NCI-H1436 (cell line): ENCODE measurements at regions not wholly inside any gene's neighbourhood (a gene's known extent, or its start where the extent isn't known, plus 50 kb on each side); places are given as distances from the start of the nearest gene placed in this dataset.
A peak's percentile ranks its signal among the peaks of the same experiment; 100 is the strongest.
"Not testable (repeated sequence)": the region's sequence is repeated elsewhere in the genome, so short reads cannot be mapped to it uniquely, and the experiment has no call there.

Source experiments
- DNase-seq: peaks from one replicate; lab custom pipeline; 2025; lab: John Stamatoyannopoulos, UW

DNA sequence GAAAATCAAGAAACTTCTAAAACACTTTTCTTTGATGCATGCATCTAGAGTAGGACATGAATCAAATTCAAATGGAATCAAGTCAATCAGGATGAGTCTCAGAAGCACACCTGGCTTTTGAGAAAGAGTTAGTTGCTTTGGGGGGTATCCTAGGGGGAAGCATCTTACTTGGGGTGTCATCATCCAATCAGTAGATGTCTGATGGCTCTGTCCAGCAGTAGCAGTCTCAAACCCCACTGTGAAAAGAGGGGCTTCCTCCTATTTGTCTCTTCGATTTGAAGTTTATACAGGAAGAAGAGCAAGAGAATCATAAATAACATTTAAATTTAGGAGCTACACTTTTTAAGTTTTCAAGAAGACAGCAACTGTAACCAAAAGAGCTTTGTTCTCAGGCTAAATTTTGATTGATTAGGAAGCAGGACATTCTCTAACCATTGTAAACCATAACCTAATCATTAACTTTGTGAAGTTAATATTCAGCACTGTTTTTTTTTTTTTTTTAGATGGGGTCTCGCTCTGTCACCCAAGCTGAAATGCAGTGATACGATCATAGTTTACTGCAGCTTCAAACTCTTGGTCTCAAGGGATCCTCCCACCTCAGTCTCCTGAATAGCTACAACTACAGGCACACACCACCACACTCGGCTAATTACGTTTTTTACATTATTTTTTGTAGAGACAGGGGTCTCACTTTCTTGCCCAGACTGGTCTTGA, 614.7 kb downstream of the CSNK1G3 start:
- DNase-seq, result no peak

DNA sequence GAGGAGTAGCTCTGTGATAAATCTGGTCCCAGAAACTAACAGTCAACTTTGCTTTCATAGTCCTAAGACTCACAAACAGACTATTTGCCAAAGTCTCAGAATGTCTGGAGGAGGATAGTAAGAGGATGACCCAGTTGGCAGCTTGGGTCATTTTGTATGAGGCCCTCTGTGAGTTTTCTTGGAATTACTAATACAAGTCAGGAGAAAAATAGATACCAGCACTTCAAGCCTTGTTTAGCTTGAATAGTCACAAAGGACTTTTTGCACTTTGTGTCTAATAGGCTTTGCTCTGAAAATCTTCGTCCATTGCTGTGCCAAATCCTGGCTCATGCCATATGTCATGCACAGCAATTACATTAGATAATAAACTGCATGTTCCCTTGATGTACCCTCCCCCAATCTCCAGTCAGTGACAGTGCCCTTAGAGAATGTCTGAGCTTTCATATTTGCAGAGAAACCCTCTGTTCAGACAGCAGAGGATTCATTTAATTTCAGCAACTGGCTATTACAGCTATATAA, 612.8 kb downstream of the CSNK1G3 start:
- DNase-seq, result no peak

DNA sequence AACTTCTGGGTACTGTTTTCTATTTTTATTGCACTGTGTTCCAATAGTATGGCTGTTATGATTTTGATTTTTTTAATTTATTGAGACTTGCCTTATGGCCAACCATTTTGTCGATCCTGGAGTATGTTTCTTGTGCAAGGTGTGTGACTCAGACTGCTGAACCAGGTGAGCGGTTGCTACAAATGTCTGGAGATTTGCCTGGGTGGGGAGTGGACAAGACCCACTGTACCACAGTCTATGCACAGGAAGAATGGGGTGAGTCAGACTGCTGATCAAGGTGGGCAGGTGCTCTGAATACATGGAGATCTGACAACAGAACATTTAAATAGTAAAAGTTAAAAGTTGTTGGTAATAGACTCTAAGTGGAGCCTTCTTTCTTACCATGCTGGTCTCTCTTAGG, 609.2 kb downstream of the CSNK1G3 start:
- DNase-seq, result no peak

DNA sequence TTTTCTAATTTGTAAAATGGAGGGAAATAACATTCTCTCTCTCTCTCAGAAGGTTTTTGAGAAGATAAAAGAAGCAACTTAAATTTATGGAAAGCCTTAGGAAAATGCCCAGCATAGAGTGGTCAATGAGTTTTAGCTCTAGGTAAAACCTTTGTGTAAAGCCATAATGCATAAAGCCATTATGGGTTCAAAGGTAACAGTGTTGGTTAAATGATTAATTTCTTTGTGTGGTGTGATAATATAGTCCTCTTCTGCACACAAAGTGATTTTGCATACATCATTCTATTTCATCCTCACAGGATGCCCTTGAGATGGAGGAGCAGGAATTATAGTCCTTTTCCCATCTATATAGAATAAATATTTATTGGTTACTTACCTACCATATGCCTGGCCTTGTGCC, 602.9 kb downstream of the CSNK1G3 start:
- DNase-seq, result no peak

DNA sequence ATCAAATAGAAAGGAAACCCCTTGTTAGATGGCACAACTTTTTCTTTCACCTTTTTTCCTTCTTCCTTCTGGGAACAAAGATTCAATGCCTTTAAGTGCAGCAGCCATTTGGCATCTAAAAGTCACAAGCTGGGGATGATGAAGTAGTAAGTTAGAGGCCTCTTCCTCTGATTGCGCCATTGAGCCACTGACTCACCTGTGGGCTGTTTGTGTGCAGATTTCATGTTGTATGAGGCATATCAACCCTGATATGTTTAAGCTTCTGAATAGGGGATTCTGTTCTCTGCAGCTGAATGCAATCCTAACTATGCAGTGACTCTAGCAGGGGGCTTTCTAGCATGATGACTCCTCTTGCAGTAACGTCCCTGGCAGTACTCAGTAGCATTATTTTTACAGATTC, 599.9 kb downstream of the CSNK1G3 start:
- no peak for DNase-seq

DNA sequence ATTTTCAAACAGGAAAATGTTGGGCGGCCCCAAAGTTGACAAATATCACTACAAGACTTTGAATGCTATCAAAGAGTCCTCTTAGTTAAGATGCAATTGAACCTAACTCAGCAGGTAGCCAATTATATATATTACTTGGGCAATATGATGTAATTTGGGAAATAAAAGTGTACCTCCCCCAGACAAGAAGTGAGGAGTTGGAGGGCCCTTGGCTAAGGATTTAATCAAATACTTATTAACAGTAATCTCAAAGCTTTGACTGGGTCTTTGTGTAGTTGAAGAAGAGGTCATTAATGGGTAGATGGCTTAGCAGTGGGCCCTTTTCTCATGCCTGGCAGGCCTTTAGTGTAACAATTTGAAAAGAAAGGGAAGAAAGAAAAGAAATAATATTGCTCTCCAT, 599.0 kb downstream of the CSNK1G3 start:
- no peak for DNase-seq

DNA sequence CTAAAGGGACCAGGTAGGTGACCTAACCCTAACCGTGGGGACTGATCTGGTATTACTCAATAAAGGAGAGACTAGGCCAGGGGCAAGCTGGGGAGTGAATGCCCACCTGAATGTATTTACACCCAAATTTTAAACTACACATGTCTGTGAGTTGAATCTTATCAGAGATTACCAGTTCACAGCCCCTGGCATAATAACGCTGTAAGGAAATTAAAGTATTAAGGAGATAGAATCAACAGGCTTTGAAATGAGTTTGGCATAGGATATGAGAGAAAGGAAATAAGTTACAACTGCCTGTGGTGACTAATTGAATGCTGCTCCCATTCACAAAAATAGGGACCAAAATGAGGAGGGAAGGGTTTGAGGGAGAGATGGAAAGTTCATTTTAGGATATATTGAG, 593.3 kb downstream of the CSNK1G3 start:
- no peak for DNase-seq

DNA sequence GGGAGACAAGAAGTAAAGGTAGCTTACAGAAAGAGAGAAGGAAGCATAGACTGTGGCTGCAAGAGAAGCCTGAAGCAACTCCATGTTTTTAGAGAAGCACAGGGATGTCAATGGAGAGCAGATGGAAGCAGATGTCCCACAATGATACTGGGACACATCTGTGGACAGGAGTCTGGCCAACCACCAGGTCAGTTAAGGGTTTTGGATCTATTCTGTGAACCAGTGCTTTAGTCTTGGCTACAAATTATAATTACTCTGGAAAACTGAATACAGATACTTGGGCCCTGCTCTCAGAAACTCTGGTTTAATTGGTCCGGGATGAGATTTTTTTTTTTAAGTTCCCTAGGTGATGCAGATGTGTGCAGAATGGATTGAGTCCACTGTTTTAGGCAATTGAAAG, 592.8 kb downstream of the CSNK1G3 start:
- DNase-seq, result no peak

DNA sequence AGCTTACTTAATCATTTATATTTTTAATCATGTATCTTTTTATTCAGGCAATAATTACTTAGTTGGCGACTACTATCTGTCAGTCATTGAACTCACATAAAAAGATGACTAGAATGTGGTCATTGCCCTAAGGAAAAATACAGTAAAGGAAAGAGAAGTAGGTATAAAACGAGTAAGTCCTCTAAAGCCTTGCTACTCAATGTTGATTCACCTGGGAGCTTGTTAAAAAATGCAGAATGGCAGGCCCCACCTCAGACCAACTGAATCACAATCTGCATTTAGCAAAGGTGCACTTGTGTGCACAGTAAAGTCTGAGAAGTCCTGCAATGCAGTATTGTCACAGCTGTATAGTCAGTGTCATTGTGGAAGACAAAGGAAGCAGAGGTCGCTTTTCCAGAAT, 592.4 kb downstream of the CSNK1G3 start:
- DNase-seq, result no peak

DNA sequence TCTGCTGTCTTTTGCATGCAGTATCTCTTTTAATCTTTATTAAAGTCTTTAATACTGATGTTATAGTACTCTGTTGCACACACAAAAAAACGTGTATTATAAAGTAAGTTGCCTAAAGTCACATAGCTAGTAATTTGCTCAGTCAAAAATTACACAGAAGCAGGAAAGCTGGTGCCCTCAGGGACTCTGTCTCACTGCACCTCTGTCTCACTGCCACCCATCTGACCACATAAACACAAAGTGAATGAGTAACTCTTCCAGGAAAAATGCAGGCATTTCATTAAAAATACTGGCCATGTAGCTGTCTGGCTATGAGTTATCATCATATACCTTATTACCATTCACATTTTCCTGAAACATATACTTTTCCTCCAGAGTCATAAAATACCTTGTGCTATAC, 591.7 kb downstream of the CSNK1G3 start:
- DNase-seq, result no peak

DNA sequence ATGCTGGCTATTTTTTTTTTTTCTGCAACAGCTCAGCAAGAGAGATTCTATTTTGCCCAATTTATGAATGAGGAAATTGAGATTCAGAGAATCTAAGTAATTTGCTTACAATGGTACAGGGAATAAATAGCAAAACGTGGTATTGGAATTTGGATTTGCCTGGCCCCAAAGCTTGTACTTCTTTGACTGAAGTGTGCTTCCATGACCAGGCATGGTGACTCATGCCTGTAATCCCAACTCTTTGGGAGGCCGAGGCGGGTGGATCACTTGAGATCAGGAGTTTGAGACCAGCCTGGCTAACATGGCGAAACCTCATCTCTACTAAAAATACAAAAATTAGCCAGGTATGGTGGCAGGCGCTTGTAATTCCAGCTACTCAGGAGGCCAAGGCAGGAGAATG, 591.1 kb downstream of the CSNK1G3 start:
- not testable (repeated sequence) for DNase-seq

DNA sequence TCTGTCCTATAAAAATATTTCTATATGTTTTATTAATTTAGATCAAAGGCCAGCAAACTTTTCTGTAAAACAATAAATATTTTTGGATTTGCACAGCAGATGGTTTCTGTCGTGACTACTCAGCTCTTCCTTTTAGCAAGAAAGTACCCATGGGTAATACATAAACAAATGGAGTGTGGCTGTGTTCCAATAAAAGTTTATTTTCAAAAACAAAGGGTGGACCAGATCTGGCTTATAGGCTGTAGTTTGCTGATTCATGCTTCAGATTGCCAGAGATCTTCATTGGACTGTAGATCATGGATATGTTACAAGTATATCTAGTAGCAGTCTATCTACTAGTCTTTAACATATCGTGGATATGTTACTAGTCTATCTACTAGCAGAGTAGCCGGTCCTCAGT, 590.5 kb downstream of the CSNK1G3 start:
- no peak for DNase-seq

DNA sequence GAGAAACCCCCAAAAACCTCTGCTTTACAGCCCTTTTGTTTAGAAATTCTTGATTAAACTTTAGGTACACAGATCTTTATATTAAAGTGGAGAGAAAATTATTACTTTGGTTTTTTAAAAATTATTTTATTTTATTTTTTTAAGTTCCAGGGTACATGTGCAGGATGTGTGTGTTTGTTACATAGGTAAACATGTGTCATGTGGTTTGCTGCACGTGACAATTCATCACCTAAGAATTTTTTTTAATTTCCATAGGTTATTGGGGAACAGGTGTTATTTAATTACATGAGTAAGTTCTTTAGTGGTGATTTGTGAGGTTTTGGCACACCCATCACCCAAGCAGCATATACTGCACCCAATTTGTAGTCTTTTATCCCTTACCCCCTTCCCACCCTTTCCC, 581.7 kb downstream of the CSNK1G3 start:
- no peak for DNase-seq

DNA sequence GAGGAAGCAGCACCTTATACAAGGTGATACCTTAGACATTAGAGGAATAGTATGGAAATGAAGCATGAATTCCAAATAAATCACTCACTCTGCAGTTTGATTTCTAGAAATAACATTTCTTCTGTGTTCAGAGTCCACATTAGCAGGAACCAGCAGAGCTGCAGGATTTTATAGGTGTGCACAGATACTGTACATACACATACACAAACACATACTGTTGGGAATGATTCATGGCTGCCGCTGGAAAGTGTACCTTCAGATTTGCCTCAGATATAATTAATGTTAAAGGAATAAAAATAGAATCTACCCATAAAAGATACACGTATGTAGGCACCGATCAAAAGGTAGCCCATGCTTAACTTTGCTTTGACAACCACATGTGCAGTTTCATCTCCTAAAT, 578.1 kb downstream of the CSNK1G3 start:
- DNase-seq, result no peak

DNA sequence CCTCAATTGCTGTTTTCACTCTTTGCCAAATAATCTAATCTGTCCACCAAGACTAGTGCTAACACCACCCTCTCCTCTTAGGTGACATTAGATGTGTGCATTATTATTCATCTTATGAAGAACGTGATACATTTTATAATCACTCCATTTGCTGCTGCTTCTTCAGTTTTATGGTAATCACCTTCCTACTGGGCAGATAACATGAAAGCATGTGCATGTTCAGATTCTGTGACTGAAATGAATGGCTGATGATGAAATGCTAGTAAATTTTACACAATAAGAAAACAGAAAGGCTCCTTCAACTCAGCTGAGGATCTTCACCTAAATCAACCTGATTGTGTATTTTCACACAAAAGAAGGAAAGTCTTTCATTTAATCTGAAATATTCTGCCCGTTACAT, 577.6 kb downstream of the CSNK1G3 start:
- DNase-seq, result no peak

DNA sequence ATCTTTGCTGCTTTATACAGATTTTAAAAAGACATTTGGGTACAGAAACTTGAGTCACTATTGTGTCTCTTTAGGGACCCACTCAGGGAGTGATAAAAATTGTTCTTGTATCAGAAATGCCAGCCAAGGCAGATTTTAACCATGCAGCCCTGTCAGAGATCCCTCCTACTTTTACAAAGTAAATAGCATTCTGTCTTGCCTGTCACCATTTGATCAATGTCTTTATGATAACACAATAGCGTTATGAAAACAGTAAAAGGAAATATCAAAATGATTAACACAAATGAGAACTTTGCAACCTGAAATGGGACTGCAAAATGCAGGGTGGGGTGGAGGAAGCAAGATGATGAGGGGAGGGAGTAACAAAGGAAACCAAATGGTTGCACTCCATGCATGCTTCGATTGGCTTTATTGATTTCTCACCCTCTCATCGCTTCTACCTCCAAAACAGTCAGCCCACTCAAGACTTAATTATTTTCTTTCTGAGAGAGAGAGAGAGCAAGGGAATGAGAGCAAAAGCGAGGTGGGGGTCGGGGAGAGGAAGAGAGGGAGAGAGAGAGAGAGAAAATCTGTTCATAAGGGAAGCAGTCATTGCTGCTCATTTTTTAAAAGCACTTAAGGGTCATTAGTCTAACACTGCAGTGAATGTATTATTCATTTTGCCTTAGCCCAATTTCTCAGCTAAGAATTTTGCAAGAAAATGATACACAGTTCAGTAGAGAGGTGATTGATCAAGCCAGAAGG, 576.5 kb downstream of the CSNK1G3 start:
- DNase-seq, result peak; percentile 60

DNA sequence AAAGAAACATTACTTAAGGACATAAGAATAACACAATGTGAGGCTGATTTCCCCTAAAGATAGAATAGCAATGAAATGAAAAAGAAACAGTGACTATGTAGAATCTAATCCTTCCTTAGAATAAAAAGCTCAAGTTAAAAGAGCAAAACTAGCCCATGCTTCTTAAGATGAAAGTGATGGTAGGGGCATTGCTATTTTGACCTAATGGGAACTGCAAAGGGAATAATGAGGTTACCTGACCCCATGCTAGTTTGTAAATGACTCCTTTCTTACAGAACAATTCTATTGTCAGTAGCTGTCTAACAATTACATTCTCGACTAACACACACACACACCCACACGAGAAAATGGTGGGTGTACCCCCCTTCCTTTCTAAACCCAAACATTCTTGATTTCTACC, 575.8 kb downstream of the CSNK1G3 start:
- DNase-seq, result no peak

DNA sequence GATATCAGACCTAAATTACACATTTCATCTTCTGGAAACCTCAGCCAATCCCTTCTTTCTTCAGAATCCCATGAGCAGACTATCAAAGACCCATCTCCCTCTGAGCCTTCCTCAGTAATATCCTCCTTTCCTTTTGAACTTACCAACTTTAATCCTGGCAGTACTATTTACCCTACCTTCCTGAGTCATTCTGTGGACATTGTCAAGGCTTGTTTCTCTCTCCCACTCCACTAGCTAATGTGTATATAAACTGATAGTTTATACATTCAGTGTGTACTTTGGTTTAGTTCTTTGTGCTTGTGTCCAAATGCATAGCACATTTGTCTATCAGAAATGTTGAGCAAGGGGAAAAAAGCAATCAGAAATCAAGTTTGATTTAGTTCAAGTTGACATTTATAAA, 568.3 kb downstream of the CSNK1G3 start:
- DNase-seq, result no peak

DNA sequence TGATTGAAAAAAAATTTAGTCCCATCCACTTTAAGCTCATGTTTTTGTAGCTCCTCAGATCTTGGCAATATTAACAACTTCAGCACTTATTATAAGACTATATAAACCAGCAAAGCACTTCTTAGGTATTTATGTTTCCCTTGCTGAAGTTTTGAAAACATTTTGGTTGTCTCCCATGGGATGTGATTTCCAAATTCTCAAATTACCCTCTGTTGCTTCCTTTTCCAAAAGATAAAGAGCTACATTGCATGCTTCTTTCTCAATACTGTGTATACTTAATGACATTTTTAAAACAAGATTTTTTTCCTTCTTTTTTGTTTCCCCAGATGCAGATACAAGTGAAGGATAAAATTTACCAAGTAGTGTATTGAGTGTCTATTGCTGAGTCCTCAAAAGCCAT, 567.1 kb downstream of the CSNK1G3 start:
- no peak for DNase-seq

DNA sequence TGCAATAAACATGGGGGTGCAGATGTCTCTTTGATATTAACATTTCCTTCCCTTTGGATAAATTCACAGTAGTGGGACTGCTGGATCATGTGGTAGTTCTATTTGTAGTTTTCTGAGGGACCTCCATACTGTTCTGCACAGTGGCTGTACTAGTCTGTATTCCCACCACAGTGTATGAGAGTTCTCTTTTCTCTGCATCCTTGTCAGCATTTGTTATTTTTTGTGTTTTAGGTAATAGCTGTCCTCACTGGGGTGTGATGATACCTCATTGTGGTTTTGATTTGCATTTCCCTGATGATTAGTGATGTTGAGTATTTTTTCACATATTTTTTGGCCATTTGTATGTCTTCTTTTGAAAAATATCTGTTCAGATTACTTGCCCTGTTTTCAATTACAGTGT, 562.5 kb downstream of the CSNK1G3 start:
- no peak for DNase-seq

DNA sequence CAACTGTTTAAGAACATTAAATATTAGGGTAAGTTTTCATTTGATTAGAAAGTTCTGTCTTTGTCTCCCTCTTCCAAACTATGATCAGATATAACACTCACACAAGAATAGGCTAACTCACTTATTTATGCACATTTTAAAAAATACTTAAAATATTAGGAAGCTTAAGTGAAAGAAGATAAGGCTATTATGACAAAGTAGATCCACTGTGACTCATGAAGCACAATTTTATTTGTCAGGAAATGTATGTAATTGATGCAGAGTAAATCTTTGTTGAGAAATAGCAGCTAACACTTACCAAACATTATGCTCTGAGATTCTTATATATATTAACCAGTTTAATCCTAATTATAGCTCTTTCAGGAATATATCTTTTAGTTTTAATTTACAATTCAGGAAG, 560.6 kb downstream of the CSNK1G3 start:
- DNase-seq, result no peak

DNA sequence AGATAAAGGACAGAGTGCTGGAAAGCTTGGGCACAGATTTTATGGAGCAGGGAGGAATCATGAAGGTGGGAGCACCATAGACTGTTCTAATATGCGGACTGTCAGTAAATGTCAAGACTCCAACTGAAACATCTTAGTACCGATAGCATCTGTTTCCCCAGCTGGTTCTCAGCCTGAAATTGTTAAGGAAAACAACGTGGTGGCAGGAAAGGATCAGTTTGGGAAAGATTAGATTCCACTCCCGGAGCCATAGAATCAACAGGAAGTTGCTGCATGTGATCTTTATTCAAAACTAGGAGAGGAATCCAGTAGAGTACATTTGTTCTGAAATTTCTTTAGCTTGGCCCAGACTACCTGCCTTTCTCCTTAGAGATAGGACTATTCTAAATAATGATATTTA, 559.1 kb downstream of the CSNK1G3 start:
- DNase-seq, result no peak

DNA sequence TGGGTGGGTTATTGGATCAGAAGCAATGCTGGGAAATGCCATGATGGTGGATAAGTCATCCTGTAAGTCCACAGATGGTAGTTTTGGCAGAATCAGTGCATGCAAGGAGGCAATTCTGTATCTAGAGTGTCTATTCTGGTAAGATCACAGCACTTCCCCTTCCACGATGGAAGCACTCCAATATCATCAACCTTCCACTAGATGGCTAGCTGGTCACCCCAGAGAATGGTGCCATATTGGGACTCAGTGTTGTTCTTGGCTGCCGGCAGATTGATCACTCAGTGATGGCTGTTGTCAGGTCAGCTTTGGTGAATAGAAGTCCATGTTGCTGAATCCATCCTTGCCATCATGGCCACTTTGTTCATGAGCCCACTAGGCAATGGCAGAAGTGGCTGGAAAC, 553.5 kb downstream of the CSNK1G3 start:
- DNase-seq, result no peak

DNA sequence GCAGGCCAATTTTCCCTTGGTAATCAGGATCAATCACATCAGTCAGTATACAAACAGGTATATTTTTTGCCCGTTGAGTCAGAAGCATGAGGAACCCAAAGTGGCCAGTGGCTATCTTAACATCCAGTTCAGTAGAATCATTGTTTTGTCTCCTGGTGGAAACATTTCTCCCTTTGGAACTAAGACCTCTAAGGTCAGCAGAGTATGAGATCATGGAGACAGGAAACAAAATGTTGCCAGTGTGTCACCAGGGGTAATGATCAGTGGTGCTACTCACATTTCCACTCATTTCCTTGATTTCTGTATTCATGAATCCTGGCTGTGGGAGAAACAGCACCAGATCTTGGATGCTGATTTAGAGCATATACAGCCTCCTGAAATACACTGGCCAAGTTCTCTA, 553.0 kb downstream of the CSNK1G3 start:
- no peak for DNase-seq
